ENCODE measurements at regions not wholly inside any gene's neighbourhood (a gene's known extent, or its start where the extent isn't known, plus 50 kb on each side); places are given as distances from the start of the nearest gene placed in this dataset.

- no peak for TF ChIP-seq CTCF (IDR thresholded peaks at IDR 0.05)
- no peak for TF ChIP-seq POLR2AphosphoS5 (IDR thresholded peaks at IDR 0.05; ENCODE audit: insufficient read depth in 1 of 2, low read depth in 1 of 2)
Observed at GRCh38 chr4:187477224-187477623, 518.3 kb upstream of the ZFP42 start.
